A549 (cell line): ENCODE measurements at regions not wholly inside any gene's neighbourhood (a gene's known extent, or its start where the extent isn't known, plus 50 kb on each side); places are given as distances from the start of the nearest gene placed in this dataset.

Experiments used
- CHD2 ChIP-seq: fragments of 150-350 bp; IDR thresholded peaks from 2 replicates; pipeline ENCODE4 v1.6.1; 2014; ENCODE audit warnings: low read length; ENCODE audit not compliant: partially characterized antibody
- TP53 ChIP-seq: fragments of 250-450 bp; sonication (Bioruptor Pico); IDR thresholded peaks from 2 replicates; pipeline ENCODE4 v1.5.0; 2021; ENCODE audit warnings: mild to moderate bottlenecking, moderate library complexity
- ZFP36 ChIP-seq: fragments of 450-650 bp; IDR thresholded peaks from 2 replicates; pipeline ENCODE4 v1.6.1; 2014; ENCODE audit warnings: borderline replicate concordance; ENCODE audit not compliant: partially characterized antibody

DNA sequence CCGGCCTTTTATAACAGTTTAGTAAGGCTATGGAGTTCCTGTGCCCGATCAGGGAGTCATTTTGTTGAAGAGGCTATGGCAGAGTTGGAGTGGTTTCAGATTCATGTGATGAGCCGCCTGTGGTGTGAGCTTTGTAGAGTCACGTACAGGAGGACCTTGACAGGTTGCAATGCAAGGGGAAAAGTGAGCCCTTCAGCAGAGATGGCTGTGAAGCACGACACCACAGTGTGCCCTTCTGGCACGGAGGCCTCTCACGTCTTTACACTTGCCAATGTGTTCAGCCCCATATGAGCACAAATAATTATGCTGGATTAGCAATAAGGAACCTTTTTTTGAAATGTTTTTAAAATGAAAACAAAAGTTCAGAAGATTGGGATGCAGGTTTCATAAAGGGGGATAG is 499.8 kb downstream of the LIG4 start:
- TF ChIP-seq CHD2: no peak
- TF ChIP-seq TP53: no peak
- no peak for TF ChIP-seq ZFP36
